ENCODE measurements at regions not wholly inside any gene's neighbourhood (a gene's known extent, or its start where the extent isn't known, plus 50 kb on each side); places are given as distances from the start of the nearest gene placed in this dataset.

DNA sequence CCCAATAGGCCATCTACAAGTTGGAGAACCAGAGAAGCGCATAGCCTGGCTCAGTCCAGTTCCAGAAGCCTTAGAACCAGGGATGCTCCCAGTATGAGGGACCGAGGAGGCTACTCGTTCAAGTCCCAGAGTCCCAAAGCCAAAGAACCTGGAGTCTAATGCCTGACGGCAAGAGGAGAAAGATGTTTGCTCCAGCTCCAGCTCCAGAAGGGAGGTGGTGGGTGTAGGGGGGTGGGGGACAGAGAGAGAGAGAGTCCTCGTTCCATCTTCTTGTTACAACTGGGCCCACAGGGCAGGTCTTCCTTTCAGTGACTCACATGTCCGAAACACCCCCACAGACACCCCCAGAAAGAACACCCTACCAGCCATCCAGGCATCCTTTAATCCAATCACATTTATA, 63.9 kb downstream of the SEC61B start:
- TF ChIP-seq, protein P1, sequence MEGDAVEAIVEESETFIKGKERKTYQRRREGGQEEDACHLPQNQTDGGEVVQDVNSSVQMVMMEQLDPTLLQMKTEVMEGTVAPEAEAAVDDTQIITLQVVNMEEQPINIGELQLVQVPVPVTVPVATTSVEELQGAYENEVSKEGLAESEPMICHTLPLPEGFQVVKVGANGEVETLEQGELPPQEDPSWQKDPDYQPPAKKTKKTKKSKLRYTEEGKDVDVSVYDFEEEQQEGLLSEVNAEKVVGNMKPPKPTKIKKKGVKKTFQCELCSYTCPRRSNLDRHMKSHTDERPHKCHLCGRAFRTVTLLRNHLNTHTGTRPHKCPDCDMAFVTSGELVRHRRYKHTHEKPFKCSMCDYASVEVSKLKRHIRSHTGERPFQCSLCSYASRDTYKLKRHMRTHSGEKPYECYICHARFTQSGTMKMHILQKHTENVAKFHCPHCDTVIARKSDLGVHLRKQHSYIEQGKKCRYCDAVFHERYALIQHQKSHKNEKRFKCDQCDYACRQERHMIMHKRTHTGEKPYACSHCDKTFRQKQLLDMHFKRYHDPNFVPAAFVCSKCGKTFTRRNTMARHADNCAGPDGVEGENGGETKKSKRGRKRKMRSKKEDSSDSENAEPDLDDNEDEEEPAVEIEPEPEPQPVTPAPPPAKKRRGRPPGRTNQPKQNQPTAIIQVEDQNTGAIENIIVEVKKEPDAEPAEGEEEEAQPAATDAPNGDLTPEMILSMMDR (IDR thresholded peaks at IDR 0.05) = no peak
- no peak for TF ChIP-seq POLR2A (IDR thresholded peaks at IDR 0.05)
